GM12891 (cell line): ENCODE measurements at regions not wholly inside any gene's neighbourhood (a gene's known extent, or its start where the extent isn't known, plus 50 kb on each side); places are given as distances from the start of the nearest gene placed in this dataset.

Experiments
- DNase-seq: peaks from one replicate; pipeline ENCODE4 v3.0.0; 2011; ENCODE audit warnings: low spot score; ENCODE audit not compliant: insufficient read length
- FAIRE-seq: peaks from 2 replicates; lab custom pipeline; 2011; peaks lifted over from hg19 to GRCh38; lab: Jason Lieb, UNC
- PAX5 ChIP-seq: IDR thresholded peaks from 2 replicates; pipeline ENCODE4 v1.6.1; 2011; ENCODE audit warnings: low read length, moderate library complexity, mild to moderate bottlenecking; ENCODE audit not compliant: insufficient read depth, severe bottlenecking
- POLR2A ChIP-seq: IDR thresholded peaks from 2 replicates; pipeline ENCODE4 v1.6.1; 2011; ENCODE audit warnings: low read depth, low read length, control low read depth
- POLR2AphosphoS5 ChIP-seq: IDR thresholded peaks from 2 replicates; pipeline ENCODE4 v1.6.1; 2011; ENCODE audit warnings: low read depth, low read length, control low read depth
- POU2F2 ChIP-seq: IDR thresholded peaks from 2 replicates; pipeline ENCODE4 v1.6.1; 2011; ENCODE audit warnings: low read depth, mild to moderate bottlenecking, control low read depth, low read length, moderate library complexity
- SPI1 ChIP-seq: IDR thresholded peaks from 2 replicates; pipeline ENCODE4 v1.6.1; 2011; ENCODE audit warnings: low read depth, low read length, control low read depth
- TAF1 ChIP-seq: IDR thresholded peaks from 2 replicates; pipeline ENCODE4 v1.6.1; 2011; ENCODE audit warnings: low read depth, low read length, control low read depth

DNA sequence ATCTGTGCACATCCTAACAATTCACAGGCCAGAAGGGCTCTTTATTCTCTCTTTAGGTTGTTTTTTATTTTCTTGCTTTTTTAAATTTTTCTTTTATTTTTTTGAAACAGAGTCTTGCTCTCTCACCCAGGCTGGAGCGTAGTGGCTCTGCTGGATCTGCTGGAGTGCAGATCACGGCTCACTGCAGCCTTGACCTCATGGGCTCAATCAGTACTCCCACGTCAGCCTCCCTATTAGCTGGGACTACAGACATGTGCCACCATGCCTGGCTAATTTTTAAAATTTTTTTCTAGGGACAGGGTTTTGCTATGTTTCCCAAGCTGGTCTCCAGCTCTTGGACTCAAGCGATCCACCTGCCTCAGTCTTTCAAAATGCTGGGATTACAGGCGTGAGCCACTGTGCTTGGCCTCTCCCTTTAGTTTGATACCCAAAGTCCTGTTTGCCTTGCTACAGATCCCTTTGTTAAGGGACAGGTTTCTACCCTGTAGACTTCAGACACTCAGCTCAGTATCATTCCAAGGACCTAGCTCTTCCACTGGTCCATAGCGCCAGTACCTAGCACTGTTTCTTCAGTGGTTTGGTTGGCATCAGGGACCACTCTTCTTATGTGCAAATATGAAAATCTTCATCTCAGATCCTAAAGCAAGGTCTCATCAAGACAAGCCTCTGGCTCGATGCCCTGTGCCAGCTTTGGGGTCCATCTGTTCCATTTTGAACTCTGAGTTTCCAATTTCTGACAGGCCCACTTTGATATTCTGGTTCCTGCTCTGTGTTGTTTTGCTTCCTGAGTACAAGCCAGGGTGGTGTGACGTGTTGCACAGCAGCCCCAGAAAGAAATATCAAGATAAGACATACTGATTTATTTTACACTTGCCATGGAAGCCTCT is 211.7 kb downstream of the FAT3 start:
- DNase-seq (no peak), FAIRE-seq (no peak)
- TF ChIP-seq PAX5 (no peak), SPI1 (no peak), POU2F2 (no peak), POLR2A (no peak), POLR2AphosphoS5 (no peak), TAF1 (no peak)

- FAIRE-seq (no peak), DNase-seq (no peak)
- no peak for TF ChIP-seq TAF1
- TF ChIP-seq PAX5: no peak
- TF ChIP-seq POLR2AphosphoS5: no peak
- TF ChIP-seq SPI1: no peak
- TF ChIP-seq POLR2A: no peak
- TF ChIP-seq POU2F2: no peak
Observed at GRCh38 chr11:92439133-92439532, 214.5 kb downstream of the FAT3 start.

DNA sequence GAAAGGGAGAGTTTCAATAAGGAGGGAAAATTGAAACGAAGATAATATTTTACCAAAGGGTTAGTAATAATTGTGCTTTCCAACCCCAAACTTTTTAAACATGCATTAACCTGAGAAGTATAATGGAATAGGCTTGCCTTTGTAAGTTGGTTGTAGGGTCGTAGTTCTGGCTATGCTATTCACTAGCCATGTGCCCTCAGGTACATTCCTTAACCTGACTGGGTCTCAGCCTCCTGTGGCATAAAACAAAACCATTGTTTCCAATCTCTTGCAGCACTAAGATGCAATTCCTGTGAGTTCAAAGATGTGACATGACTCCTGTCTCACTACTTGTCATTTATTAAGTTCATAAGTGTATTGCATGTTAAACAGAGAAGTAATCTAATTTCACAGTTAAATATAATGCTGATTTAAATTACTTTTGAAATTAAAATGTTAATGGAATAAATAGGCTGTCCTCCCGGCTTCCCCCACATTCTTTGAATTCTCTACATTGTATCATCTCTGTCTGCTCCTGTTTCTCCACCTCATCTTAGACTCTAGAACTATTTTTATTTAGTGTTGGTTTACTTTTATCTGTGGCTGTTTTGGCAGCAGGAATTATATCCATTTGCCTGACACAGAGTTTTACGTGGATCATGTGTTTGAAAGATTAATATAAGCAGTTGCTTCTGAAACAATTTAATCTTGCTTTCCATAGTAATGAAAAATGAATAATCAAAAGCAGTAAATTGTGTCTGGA is 216.3 kb downstream of the FAT3 start:
- FAIRE-seq: no peak
- no peak for DNase-seq
- TF ChIP-seq POLR2AphosphoS5 (no peak), TAF1 (no peak), PAX5 (no peak), SPI1 (no peak), POLR2A (no peak), POU2F2 (no peak)

DNA sequence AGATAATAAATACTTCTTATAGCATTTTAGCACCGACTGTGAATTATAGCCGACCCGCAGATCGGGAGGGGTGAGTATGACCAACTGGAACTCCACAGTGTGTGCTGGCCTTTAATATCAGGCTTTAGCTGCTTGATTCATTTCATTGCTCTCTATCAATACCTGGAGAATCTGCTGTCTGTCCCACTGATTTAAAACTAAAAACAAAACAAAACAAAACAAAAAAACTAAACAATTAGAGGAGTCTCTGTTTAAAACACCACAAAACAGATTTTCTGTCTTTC is 216.8 kb downstream of the FAT3 start:
- DNase-seq (no peak), FAIRE-seq (no peak)
- TF ChIP-seq TAF1: no peak
- no peak for TF ChIP-seq POLR2A
- TF ChIP-seq POU2F2: no peak
- TF ChIP-seq PAX5: no peak
- TF ChIP-seq POLR2AphosphoS5: no peak
- no peak for TF ChIP-seq SPI1

DNA sequence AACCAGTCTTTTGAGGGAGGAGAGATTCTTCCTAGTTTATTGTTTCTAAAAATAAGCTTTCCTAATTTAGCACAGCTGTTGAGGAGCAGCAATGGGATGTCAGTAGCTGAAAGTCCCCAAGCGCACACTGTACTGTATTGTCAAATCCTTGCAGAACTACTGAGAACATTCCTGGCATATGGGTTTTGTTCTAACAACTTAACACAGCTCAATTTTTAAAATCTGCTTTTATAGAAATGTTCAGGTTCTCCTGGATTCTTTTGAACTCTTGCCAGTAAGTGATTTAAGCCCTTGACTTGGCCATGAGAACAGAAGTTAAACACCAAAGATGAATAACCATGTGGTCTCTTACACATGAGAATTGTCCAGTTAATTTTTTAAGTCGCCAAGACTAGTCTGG is 218.6 kb downstream of the FAT3 start:
- TF ChIP-seq PAX5 (no peak), SPI1 (no peak), TAF1 (no peak), POLR2AphosphoS5 (no peak)
- DNase-seq: no peak
- FAIRE-seq: no peak

- DNase-seq (no peak), FAIRE-seq (no peak)
- no peak for TF ChIP-seq SPI1
- TF ChIP-seq POLR2AphosphoS5: no peak
- no peak for TF ChIP-seq POU2F2
- no peak for TF ChIP-seq TAF1
- TF ChIP-seq POLR2A: no peak
- no peak for TF ChIP-seq PAX5
Observed at GRCh38 chr11:92447586-92447985, 223.0 kb downstream of the FAT3 start.

GRCh38 chr11:92449222-92449621 is 224.6 kb downstream of the FAT3 start:
- no peak for TF ChIP-seq POU2F2
- no peak for TF ChIP-seq POLR2A
- no peak for TF ChIP-seq PAX5
- no peak for TF ChIP-seq POLR2AphosphoS5
- TF ChIP-seq TAF1: no peak
- TF ChIP-seq SPI1: no peak
- no peak for DNase-seq
- FAIRE-seq: no peak

- TF ChIP-seq POLR2A (no peak), POU2F2 (no peak), PAX5 (no peak), POLR2AphosphoS5 (no peak), TAF1 (no peak), SPI1 (no peak)
- no peak for DNase-seq
- no peak for FAIRE-seq
Observed at GRCh38 chr11:92449780-92450179, 225.2 kb downstream of the FAT3 start.

DNA sequence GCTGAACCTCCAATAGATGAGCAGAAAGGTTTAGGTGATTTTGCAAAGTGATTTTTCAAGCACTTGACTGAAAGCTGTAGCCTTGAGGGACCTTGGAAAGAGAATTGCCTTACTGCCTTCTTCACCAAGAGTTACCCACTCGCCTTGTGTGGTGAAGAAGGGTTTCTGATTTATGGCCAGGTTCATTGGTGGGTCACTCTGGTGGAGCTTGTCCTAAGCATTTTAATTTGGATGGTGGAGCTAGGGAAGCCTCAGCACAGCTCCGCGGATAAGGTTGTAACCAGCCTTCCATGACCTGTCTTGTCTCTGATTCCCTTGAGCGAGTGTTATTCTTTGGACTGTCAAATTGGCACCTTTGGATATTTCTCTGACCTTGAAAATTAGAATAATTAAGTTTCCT is 226.4 kb downstream of the FAT3 start:
- FAIRE-seq (no peak), DNase-seq (no peak)
- TF ChIP-seq POLR2A: no peak
- no peak for TF ChIP-seq TAF1
- TF ChIP-seq PAX5: no peak
- no peak for TF ChIP-seq SPI1
- no peak for TF ChIP-seq POU2F2
- no peak for TF ChIP-seq POLR2AphosphoS5

GRCh38 chr11:92453055-92453454 is 228.4 kb downstream of the FAT3 start:
- FAIRE-seq: no peak
- TF ChIP-seq PAX5: no peak
- TF ChIP-seq SPI1: no peak
- TF ChIP-seq POLR2A: no peak
- no peak for TF ChIP-seq POLR2AphosphoS5
- TF ChIP-seq POU2F2: no peak
- no peak for TF ChIP-seq TAF1
- no peak for DNase-seq
